Fibroblast of pulmonary artery (primary cell): ENCODE measurements at regions not wholly inside any gene's neighbourhood (a gene's known extent, or its start where the extent isn't known, plus 50 kb on each side); places are given as distances from the start of the nearest gene placed in this dataset.

Experiments used
- DNase-seq: peaks from one replicate; pipeline ENCODE4 v3.0.0-alpha.2; 2010; ENCODE audit warnings: low read depth
- H3K4me3 ChIP-seq: replicated peaks from 2 replicates; pipeline ENCODE4 v1.5.1; 2011; ENCODE audit warnings: low read depth, mild to moderate bottlenecking, control low read depth, low read length, moderate library complexity
- TF ChIP-seq, protein P1 (sequence below): IDR thresholded peaks from 2 replicates; pipeline ENCODE4 v1.5.1; 2011; ENCODE audit warnings: mild to moderate bottlenecking, control low read depth, low read length, inconsistent platforms; ENCODE audit errors: missing control alignments

DNA sequence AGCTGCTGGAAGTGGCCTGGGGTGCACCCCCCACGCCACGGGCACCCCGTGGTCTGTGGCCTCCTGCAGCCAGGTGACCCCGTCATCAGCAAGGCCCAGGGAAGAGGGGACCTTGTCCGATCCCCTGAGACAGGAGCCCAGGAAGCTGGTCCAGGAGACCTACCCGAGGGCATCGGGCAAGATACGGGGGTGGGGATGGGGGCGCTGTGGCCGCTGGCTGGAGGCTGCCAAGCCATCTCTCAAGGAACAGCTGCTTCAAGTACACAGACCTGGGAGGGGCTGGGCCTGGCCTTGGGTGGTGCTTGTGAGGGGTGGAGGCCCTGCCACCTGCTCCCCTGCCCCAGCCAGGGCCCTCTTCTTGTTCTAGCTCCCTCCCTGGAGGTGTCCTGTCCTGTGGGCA, 1272.1 kb downstream of the BRD1 start:
- no peak for DNase-seq

DNA sequence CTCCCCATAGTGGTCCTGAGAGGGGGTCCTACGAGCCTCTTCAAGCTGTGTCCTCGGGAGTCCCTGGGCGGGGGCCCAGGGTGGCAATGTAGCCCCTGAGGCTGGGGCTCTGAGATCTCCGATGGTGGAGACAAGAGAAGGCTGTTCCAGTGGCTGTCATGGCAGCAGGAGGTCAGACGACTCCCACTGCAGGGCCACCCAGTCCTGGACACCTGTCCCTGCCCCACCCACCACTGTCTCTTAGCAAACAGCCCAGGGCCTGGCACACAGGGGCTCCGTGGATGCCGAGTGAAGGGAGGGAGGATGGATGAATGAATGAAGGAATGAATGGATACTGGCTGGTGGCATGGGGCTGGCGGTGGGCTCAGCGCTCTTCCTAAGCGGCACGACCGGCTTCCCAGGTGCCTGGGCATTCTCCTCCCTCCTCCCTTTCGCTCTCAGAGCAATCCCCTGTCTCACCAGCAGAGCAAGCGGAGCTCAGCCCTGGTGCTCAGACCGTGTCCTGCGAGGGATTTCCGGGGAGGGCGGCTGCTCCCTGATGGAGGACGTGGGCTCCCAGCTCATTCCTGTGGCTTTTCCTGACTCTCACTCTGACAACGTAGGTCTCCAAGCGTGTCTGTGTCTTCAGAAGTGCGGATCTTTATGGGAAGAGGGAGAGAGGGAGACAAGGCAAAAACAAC, 1272.6 kb downstream of the BRD1 start:
- H3K4me3 ChIP-seq: no peak overlapping the region
- TF ChIP-seq, protein P1, sequence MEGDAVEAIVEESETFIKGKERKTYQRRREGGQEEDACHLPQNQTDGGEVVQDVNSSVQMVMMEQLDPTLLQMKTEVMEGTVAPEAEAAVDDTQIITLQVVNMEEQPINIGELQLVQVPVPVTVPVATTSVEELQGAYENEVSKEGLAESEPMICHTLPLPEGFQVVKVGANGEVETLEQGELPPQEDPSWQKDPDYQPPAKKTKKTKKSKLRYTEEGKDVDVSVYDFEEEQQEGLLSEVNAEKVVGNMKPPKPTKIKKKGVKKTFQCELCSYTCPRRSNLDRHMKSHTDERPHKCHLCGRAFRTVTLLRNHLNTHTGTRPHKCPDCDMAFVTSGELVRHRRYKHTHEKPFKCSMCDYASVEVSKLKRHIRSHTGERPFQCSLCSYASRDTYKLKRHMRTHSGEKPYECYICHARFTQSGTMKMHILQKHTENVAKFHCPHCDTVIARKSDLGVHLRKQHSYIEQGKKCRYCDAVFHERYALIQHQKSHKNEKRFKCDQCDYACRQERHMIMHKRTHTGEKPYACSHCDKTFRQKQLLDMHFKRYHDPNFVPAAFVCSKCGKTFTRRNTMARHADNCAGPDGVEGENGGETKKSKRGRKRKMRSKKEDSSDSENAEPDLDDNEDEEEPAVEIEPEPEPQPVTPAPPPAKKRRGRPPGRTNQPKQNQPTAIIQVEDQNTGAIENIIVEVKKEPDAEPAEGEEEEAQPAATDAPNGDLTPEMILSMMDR: no peak
- DNase-seq: no peak

More for the DNA sequence above, 1272.1 kb downstream of the BRD1 start:
- no peak overlapping the region for H3K4me3 ChIP-seq
- TF ChIP-seq, protein P1: no peak

GRCh38 chr22:48553694-48554308, 1273.9 kb downstream of the BRD1 start:
- TF ChIP-seq, protein P1: no peak
- no peak for DNase-seq
- H3K4me3 ChIP-seq: no peak overlapping the region

DNA sequence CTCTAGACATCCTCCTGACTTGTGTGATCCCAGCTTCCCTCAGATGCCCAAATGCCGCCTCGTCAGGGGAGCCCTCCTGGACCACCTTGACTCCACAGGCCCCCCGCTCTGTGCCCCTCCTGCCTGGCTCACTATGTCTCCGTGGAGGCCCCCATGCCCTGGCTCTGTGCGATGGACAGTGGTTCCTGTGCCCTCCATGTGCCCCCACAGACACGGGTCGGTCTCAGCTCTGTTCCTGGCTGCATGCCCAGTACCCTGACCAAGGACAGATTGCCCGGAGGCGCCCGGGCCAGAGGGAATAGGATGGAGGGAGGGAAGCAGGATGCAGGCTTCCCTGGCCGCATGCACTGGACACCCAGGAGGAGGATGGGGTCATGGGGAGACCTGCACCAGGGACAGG, 1274.6 kb downstream of the BRD1 start:
- TF ChIP-seq, protein P1: no peak
- no peak for DNase-seq
- H3K4me3 ChIP-seq: no peak overlapping the region

DNA sequence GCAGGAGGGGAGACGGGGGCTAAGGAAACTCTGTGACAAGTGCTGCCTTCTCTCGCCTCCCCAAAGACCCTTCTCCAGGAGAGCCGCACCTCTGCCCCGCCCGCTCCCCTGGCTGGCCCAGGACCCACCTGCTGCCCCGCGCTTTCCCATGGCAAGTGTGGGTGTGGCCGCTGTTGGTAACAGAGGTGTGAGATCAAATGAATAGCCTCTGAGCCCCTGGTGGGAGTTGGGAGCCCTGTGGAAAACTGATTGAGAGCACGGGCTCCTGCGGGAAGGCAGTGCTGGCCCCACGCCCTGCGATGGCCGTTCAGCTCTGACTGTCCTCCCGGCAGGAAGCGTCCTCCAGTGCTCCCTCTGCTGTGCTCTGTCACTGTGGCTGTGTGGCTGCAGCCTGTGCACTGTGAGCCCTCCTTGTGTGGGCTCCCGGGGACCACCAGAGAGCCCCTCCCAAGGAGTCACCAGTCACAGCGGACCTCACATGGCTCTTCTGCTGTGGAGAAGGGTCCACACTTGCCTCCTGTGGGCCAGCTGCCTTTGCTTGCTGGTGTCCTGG, 1275.9 kb downstream of the BRD1 start:
- TF ChIP-seq, protein P1: no peak
- no peak for DNase-seq
- no peak overlapping the region for H3K4me3 ChIP-seq

DNA sequence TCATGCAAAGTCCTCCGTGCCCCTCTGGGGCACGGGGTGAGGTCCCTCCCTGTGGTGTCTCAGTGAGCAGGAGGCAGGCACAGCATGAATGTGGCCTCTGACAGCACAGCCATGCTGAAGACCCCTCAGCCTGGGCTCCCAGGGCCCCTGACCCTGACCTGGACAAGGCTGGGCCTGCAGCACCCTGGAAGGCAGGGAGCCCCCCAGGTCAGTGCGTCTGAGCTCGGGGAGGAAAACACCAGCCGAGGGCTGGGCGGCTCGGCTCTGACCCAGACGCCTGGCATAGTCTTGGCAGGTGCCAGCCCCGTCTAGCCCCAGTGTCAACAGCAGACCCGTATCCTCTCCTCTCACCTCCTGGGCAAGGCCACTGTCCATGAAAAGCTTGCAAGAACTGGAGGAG, 1276.6 kb downstream of the BRD1 start:
- no peak for DNase-seq
- no peak overlapping the region for H3K4me3 ChIP-seq

More for the DNA sequence above, 1276.6 kb downstream of the BRD1 start:
- TF ChIP-seq, protein P1: no peak
